NCI-H128 (cell line): ENCODE measurements at regions not wholly inside any gene's neighbourhood (a gene's known extent, or its start where the extent isn't known, plus 50 kb on each side); places are given as distances from the start of the nearest gene placed in this dataset.
"Not testable (repeated sequence)": the region's sequence is repeated elsewhere in the genome, so short reads cannot be mapped to it uniquely, and the experiment has no call there.

Experiments used
- DNase-seq: peaks from one replicate; lab custom pipeline; 2025; ENCODE audit not compliant: unreplicated experiment; lab: John Stamatoyannopoulos, UW

DNA sequence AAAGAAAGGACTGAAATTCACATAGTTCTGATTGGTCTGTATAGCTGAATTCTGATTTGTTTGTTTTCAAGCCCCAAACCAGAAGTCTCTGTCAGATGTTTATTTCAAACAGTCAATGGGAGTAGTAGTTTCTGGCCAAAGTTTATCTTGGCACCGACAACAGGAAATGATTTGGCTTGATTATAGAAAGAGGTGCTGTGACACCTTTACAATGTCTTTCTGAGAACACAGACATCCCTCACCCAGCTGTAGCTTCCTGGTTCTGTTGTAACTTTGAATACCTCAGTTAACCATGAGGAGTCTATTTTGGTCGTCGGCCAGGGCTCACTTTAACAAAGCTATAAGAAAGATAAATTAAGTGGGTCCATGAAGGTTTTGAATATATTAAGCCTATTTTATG is 545.0 kb upstream of the ZNF804A start:
- DNase-seq = no peak

DNA sequence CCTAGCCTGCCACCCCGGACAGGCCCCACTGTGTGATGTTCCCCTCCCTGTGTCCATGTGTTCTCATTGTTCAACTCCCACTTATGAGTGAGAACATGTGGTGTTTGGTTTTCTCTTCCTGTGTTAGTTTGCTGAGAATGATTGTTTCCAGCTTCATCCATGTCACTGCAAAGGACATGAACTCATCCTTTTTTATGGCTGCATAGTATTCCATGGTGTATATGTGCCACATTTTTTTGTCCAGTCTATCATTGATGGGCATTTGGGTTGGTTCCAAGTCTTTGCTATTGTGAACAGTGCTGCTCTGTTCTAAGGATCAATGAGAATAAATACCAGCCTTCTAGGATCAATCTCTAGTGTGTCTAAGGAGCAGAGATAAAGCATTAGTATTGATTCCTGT is 543.9 kb upstream of the ZNF804A start:
- not testable (repeated sequence) for DNase-seq

DNA sequence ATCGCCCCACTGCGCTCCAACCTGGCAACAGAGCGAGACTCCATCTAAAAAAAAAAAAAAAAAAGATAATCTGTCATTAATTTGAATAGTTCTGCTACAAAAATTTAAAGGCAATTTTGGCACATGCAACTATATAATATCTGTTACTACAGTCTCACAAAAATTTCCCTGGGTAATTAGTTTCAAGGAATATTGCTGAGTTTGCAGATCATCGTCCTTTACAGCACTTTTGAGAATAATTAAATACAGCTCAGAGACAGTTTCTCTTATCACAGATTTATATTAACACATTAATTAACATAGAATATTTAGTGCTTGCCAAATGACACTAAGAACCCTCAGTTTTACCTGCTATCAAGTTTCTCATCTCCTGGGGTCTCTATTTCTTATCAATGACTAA is 540.4 kb upstream of the ZNF804A start:
- no peak for DNase-seq

DNA sequence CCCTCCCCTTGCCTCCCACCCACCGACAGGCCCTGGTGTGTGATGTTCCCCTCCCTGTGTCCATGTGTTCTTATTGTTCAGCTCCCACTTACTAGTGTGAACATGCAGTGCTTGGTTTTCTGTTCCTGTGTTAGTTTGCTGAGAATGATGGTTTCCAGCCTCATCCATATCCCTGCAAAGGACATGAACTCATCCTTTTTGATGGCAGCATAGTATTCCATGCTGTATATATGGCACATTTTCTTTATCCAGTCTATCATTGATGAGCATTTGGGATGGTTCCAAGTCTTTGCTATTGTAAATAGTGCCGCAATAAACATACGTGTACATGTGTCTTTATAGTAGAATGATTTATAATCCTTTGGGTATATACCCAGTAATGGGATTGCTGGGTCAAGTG is 538.1 kb upstream of the ZNF804A start:
- DNase-seq = not testable (repeated sequence)

GRCh38 chr2:184067502-184067901 is 530.8 kb upstream of the ZNF804A start:
- DNase-seq = no peak

DNA sequence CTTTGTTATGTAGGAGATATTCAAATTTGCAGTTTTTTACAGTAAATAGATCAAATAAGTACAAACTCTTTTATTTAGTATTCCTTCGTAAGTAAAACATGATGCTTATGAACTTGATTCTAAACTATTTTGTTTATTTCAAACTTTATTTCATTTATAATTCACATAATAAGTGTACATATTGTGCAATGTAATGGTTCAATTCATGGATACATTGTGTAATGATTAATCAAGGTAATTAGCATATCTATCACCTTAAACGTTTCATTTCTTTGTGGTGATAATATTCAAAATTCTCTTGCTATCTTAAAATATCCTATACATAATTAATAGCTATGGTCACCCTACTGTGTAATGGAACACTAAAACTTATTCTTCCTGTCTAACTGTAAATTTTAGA is 525.9 kb upstream of the ZNF804A start:
- DNase-seq = no peak

- DNase-seq = no peak
These were observed 519.8 kb upstream of the ZNF804A start for GRCh38 chr2:184078496-184078895.

DNA sequence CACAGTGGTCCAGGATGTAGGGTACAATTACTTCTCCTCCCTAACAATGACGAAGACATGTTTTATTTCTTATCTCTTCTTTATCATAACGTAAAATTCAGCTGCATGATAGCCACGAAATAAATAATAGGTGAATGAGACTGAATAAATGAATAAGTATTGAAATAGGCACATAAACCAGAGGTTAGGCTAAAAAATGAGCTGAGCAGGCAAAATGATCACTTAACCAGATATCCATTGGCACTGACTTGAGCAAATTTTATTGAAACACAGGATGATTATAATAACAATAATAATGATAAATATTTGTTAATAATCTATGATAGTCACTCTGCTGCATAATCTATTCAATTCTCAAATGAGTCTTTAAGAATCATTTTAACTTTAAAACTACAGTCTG is 506.9 kb upstream of the ZNF804A start:
- DNase-seq = no peak

DNA sequence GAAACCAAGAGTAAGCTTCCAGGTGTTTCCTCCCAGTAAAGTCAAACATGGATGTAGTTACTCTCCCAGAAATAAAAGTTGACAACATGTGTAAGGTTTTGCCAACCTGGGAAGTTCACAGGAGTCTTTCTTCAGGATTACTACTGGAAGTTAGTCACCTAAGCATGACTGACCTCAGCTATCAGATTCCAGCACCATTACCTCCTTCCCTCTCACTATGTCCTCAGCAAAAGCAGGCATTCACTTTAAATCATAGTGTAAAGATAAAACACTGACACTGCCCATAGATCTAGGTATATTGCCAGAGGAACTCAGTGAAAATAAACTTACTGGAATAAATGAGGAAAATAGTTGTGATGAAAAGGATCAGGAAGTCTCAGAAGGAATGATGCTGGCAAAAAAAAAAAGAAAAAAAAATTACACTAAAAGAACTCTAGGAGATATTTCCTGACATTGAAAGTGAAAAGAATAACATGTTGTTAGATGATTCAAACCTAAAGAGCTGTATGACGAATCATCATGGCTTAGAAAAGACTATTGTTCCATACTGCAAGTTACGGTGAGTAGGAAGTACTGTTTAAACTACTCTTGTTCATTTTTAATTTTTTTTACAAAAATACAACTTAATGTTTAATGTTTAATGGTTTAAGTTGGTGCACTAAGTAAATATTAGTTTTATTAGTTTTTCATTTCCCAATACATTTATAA is 484.5 kb upstream of the ZNF804A start:
- DNase-seq = no peak

GRCh38 chr2:184114439-184114838 is 483.9 kb upstream of the ZNF804A start:
- no peak for DNase-seq

- DNase-seq = no peak
These were observed 478.1 kb upstream of the ZNF804A start for GRCh38 chr2:184119989-184120800.

- DNase-seq = no peak
These were observed 472.5 kb upstream of the ZNF804A start for GRCh38 chr2:184125867-184126266.

- no peak for DNase-seq
These were observed 469.3 kb upstream of the ZNF804A start for GRCh38 chr2:184129073-184129472.

DNA sequence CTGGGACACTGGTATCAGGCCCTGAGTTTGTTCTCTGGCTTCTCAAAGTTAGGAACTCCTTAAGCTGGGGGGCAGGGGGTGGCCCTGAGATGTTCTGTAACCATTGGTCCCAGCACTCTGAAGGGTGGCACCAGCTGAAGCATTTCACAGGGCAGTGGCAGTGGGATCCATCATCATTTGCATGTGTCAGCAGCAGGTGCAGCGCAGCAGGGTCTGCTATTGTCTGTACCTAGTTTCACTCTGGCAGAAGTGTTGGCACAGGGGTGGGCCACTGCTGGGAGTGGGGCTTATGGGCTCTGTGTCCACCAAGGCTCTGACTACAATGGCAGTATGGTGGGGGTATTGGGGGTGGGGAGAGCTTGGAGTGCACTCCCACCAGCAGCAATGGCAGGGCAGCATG is 460.4 kb upstream of the ZNF804A start:
- no peak for DNase-seq

DNA sequence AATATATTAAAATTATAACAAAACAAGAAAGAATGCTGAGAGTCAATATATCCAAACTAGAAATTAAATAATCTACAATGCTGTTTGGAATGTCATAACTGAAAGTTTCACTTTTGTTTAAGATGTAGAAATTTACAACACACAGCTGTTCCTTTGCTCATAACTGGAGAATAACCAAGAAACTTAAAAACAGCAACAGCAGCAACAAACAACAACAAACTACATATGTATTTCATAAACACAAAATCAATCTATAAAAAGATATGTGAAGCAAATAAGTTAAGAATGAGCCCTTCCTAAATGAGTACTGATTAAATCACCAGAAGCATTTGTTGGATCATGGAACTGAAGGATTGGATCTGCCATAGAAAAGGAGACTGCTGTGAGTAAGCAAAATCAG is 456.5 kb upstream of the ZNF804A start:
- DNase-seq = no peak

- no peak for DNase-seq
These were observed 443.9 kb upstream of the ZNF804A start for GRCh38 chr2:184154438-184154837.

DNA sequence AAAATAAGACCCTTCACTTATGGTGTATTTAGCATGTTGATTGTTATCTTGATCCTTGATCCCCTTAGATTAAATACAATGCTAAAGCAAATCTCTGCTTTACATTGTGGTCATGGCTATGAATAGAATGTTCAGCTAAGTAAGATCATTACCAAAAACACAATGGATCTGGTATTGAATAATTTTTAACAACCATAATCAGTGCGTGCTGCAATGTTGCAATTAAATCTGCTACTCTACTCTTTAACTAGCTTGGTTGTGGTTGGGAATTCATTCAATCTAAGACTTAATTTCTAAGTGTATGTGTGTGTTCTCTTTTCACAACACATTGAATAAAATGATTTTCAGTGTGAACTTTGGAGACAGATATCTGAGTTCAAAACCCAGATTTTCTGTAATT is 442.5 kb upstream of the ZNF804A start:
- no peak for DNase-seq

DNA sequence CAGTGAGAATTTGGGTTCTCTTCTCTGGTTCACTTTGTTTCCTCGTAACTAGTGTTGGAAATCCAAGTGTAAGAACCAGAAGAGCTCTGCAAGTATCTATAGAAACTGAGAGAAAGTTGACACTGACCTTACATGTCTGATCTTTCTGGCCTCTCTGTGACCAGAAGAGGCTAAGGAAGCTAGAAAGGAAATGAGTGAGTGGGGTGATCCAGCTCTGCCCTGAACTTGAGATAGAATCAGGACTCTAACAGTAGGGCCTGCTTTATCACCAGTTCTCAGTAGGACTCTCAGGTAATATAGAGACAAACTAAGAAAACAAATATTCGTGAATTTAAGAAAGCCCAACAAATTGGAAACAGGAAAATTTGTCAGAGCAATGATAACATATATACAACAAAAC is 441.2 kb upstream of the ZNF804A start:
- DNase-seq = no peak

GRCh38 chr2:184162426-184162825 is 435.9 kb upstream of the ZNF804A start:
- no peak for DNase-seq

DNA sequence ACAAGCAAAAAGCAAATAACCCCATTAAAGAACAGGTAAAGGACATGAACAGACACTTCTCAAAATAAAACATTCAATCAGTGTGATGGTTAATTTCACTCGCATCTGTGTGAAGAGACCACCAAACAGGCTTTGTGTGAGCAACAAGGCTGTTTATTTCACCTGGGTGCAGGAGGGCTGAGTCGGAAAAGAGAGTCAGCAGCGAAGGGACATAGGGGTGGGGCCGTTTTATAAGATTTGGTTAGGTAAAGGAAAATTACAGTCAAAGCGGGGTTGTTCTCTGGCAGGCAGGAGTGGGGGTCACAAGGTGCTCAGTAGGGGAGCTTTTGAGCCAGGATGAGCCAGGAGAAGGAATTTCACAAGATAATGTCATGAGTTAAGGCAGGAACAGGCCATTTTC is 429.5 kb upstream of the ZNF804A start:
- DNase-seq = not testable (repeated sequence)

- no peak for DNase-seq
These were observed 429.0 kb upstream of the ZNF804A start for GRCh38 chr2:184169366-184169765.

DNA sequence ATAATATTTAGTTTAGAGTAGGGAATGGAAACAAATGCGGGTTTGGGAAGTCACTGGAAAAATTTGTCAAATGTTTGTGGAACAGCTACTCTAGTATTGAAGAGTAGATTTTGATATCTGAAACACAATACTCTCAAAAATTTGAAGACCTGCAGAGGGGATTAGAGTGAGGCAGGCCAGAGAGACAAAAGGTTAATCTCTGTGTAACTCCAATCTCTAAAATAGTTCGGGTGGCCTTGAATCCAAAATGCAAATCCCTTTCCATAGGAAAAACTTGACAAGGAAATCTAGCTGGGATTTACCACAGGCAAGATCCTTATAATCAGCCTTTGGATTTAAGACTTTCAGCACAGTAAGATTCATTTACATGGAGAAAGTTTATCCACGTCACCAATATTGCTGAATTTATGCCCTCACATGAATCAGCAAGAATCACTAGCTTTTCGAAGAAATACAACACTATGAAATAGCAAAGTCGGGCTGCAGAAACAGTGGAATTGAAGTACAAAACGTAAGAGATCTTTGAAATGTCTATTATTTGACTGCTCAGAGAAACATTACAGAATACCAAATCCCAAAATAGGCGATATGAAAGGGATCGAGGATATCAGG is 423.7 kb upstream of the ZNF804A start:
- no peak for DNase-seq
